Panc1 (cell line): ENCODE measurements at regions not wholly inside any gene's neighbourhood (a gene's known extent, or its start where the extent isn't known, plus 50 kb on each side); places are given as distances from the start of the nearest gene placed in this dataset.

ENCODE experiments used
- ATAC-seq: fragments of 200-7000 bp; cut with Tn5 transposase; 2 replicates; pipeline ENCODE4 v1.9.1; 2020; ENCODE audit warnings: mild to moderate bottlenecking, moderate library complexity
- BruUV-seq: library from RNA; stranded (reverse); fragments of 400-500 nt; replicated peaks from 2 replicates; lab custom pipeline; 2021; lab: Mats Ljungman, UMichigan
- CTCF ChIA-PET: fragments of 300-600 bp; sonication (Branson Sonifier 250); formaldehyde crosslinking; loops from one replicate; lab custom pipeline; 2022; ENCODE audit warnings: antibody characterized with exemption; lab: Charles Lee
- POLR2A ChIA-PET: fragments of 300-600 bp; sonication (Branson Sonifier 250); formaldehyde crosslinking; loops from one replicate; lab custom pipeline; 2022; ENCODE audit warnings: antibody characterized with exemption; lab: Charles Lee
- DNase-seq: peaks from one replicate; pipeline ENCODE4 v3.0.0-alpha.2; 2010; ENCODE audit warnings: low read depth, low spot score
- H3K27ac ChIP-seq: 2 replicates; pipeline ENCODE4 v1.5.1; 2011; ENCODE audit warnings: mild to moderate bottlenecking, low read length, inconsistent platforms
- H3K27me3 ChIP-seq: fragments of 200-500 bp; sonication (Bioruptor generic); 2 replicates; pipeline ENCODE4 v1.6.0; 2014; ENCODE audit warnings: low read length, inconsistent platforms; ENCODE audit not compliant: control insufficient read depth, insufficient read depth
- H3K36me3 ChIP-seq: fragments of 200-500 bp; sonication (Bioruptor generic); 2 replicates; pipeline ENCODE4 v1.5.1; 2014; ENCODE audit warnings: inconsistent platforms, mild to moderate bottlenecking, low read length, moderate library complexity; ENCODE audit not compliant: control insufficient read depth, insufficient read depth
- H3K4me1 ChIP-seq: 2 replicates; pipeline ENCODE4 v1.5.1; 2011; ENCODE audit warnings: inconsistent platforms, mild to moderate bottlenecking, low read length, moderate library complexity; ENCODE audit not compliant: control insufficient read depth, insufficient read depth
- H3K4me3 ChIP-seq, 2 experiments: 2 replicates each; pipeline ENCODE4 v1.5.1; 2011 to 2012; ENCODE audit warnings: low read depth in 2 of 2, low read length in 2 of 2, mild to moderate bottlenecking in 2 of 2, inconsistent platforms in 1 of 2, moderate library complexity in 1 of 2
- H3K9me3 ChIP-seq: fragments of 200-500 bp; sonication (Bioruptor generic); 2 replicates; pipeline ENCODE4 v1.5.1; 2014; ENCODE audit warnings: low read depth, mild to moderate bottlenecking, inconsistent platforms, low read length, moderate library complexity; ENCODE audit not compliant: control insufficient read depth, insufficient read depth
- POLR2AphosphoS5 ChIP-seq: IDR thresholded peaks from 2 replicates; pipeline ENCODE4 v1.6.1; 2012; ENCODE audit warnings: mild to moderate bottlenecking, low read depth, low read length, moderate library complexity
- SIN3A ChIP-seq: IDR thresholded peaks from 2 replicates; pipeline ENCODE4 v1.6.1; 2012; ENCODE audit warnings: low read depth, mild to moderate bottlenecking, low read length, moderate library complexity, borderline replicate concordance; ENCODE audit not compliant: insufficient read depth
- TCF7L2 ChIP-seq: IDR thresholded peaks from 2 replicates; pipeline ENCODE4 v1.6.1; 2011; ENCODE audit warnings: mild to moderate bottlenecking, low read depth, low read length, inconsistent platforms
- in situ Hi-C: cut with HindIII; loops from 2 replicates; pipeline ENCODE4 v1.10.0; 2016; ENCODE audit warnings: low sequenced_read_pairs, low pct_unique_long_range_greater_than_20kb
- intact Hi-C: fragments of 100-400 bp; cut with micrococcal nuclease; formaldehyde crosslinking; loops from one replicate; pipeline ENCODE4 v1.10.0; 2022; ENCODE audit not compliant: unreplicated experiment
- TF ChIP-seq, protein P1 (sequence below): fragments of 450-650 bp; IDR thresholded peaks from 2 replicates; pipeline ENCODE4 v1.5.1; 2017; ENCODE audit warnings: mild to moderate bottlenecking
- TF ChIP-seq, protein P2 (sequence below), 2 experiments: IDR thresholded peaks; 2 replicates each; pipeline ENCODE4 v1.6.1; 2011 to 2012; ENCODE audit warnings: low read depth in 2 of 2, control low read depth in 1 of 2, low read length in 1 of 2, mild to moderate bottlenecking in 1 of 2, moderate library complexity in 1 of 2; ENCODE audit not compliant: insufficient read depth in 1 of 2

DNA sequence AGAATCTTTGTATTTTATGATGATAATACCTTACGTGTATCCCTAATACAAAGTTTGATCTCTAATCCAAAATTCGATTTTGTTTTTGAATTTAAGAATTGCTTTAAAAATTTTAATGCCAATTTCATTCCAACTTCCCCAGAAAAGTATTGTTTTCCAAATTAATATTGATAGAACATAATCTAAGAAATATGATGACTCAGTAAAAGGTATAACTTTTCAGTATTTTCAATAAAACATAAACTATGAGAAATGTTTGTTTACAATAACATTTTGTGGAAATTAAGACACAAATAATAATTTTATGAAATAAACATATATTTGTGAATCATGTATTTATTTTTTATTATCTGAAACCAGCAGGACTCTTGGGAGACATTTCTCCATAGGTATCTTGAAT, 931.6 kb downstream of the EFNA5 start:
- Histone ChIP-seq H3K36me3 (no peaks in the 10 kb centered on the region), H3K4me1 (no peaks in the 10 kb centered on the region), H3K4me3 (no peak overlapping the region), H3K9me3 (no peaks in the 10 kb centered on the region), H3K27ac (no peak overlapping the region), H3K27me3 (no peaks in the 10 kb centered on the region)
- ChIA-PET CTCF (no interaction called here), POLR2A (no interaction called here)
- in situ Hi-C loops, result no loop called here
- ATAC-seq (no peak), DNase-seq (no peak)
- TF ChIP-seq SIN3A, result no peak
- TF ChIP-seq TCF7L2, result no peak
- TF ChIP-seq, protein P1, sequence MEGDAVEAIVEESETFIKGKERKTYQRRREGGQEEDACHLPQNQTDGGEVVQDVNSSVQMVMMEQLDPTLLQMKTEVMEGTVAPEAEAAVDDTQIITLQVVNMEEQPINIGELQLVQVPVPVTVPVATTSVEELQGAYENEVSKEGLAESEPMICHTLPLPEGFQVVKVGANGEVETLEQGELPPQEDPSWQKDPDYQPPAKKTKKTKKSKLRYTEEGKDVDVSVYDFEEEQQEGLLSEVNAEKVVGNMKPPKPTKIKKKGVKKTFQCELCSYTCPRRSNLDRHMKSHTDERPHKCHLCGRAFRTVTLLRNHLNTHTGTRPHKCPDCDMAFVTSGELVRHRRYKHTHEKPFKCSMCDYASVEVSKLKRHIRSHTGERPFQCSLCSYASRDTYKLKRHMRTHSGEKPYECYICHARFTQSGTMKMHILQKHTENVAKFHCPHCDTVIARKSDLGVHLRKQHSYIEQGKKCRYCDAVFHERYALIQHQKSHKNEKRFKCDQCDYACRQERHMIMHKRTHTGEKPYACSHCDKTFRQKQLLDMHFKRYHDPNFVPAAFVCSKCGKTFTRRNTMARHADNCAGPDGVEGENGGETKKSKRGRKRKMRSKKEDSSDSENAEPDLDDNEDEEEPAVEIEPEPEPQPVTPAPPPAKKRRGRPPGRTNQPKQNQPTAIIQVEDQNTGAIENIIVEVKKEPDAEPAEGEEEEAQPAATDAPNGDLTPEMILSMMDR, result no peak
- no peak for TF ChIP-seq POLR2AphosphoS5
- TF ChIP-seq, protein P2, sequence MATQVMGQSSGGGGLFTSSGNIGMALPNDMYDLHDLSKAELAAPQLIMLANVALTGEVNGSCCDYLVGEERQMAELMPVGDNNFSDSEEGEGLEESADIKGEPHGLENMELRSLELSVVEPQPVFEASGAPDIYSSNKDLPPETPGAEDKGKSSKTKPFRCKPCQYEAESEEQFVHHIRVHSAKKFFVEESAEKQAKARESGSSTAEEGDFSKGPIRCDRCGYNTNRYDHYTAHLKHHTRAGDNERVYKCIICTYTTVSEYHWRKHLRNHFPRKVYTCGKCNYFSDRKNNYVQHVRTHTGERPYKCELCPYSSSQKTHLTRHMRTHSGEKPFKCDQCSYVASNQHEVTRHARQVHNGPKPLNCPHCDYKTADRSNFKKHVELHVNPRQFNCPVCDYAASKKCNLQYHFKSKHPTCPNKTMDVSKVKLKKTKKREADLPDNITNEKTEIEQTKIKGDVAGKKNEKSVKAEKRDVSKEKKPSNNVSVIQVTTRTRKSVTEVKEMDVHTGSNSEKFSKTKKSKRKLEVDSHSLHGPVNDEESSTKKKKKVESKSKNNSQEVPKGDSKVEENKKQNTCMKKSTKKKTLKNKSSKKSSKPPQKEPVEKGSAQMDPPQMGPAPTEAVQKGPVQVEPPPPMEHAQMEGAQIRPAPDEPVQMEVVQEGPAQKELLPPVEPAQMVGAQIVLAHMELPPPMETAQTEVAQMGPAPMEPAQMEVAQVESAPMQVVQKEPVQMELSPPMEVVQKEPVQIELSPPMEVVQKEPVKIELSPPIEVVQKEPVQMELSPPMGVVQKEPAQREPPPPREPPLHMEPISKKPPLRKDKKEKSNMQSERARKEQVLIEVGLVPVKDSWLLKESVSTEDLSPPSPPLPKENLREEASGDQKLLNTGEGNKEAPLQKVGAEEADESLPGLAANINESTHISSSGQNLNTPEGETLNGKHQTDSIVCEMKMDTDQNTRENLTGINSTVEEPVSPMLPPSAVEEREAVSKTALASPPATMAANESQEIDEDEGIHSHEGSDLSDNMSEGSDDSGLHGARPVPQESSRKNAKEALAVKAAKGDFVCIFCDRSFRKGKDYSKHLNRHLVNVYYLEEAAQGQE (IDR thresholded peaks at IDR 0.05; ENCODE audit: insufficient read depth in 1 of 2, low read depth in 2 of 2, low read length in 1 of 2), result no peak
- BruUV-seq, result no TSS peak
- intact Hi-C loops, result no loop called here

DNA sequence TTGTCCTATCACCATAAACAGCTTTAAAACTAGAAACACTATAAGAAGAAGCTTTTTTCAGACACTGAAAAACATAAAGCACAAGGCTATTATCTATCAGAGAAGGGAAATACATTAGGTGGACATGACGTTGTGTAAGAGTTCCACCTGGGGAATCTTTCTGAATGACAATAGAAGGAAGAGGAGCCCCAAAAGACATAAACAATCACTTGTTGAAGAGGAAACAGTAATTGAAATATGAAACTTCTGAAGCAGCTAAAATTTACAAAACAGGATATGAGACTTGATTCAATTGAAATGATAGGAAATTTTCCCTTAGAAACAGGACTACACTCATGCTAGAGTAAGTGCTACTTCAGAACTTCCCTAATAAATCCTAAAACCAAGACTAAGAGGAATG, 933.6 kb downstream of the EFNA5 start:
- DNase-seq (no peak), ATAC-seq (no peak)
- POLR2A ChIA-PET, result no interaction called here
- Histone ChIP-seq H3K36me3 (no peaks in the 10 kb centered on the region), H3K9me3 (no peaks in the 10 kb centered on the region), H3K4me1 (no peaks in the 10 kb centered on the region), H3K27me3 (no peaks in the 10 kb centered on the region), H3K4me3 (no peak overlapping the region), H3K27ac (no peak overlapping the region)
- TF ChIP-seq, protein P2 (IDR thresholded peaks at IDR 0.05; ENCODE audit: insufficient read depth in 1 of 2, low read depth in 2 of 2, low read length in 1 of 2), result no peak
- TF ChIP-seq, protein P1, result no peak
- TF ChIP-seq SIN3A, result no peak
- no peak for TF ChIP-seq POLR2AphosphoS5
- no peak for TF ChIP-seq TCF7L2
- intact Hi-C loops (no loop called here), in situ Hi-C loops (no loop called here)
- CTCF ChIA-PET, result no interaction called here
- no TSS peak for BruUV-seq
